Dedifferentiated amniotic fluid mesenchymal stem cell (primary cell): ENCODE measurements at regions not wholly inside any gene's neighbourhood (a gene's known extent, or its start where the extent isn't known, plus 50 kb on each side); places are given as distances from the start of the nearest gene placed in this dataset.

Experiments
- DNase-seq: peaks from one replicate; pipeline ENCODE4 v3.0.0-alpha.2; 2016; ENCODE audit errors: extremely low spot score

DNA sequence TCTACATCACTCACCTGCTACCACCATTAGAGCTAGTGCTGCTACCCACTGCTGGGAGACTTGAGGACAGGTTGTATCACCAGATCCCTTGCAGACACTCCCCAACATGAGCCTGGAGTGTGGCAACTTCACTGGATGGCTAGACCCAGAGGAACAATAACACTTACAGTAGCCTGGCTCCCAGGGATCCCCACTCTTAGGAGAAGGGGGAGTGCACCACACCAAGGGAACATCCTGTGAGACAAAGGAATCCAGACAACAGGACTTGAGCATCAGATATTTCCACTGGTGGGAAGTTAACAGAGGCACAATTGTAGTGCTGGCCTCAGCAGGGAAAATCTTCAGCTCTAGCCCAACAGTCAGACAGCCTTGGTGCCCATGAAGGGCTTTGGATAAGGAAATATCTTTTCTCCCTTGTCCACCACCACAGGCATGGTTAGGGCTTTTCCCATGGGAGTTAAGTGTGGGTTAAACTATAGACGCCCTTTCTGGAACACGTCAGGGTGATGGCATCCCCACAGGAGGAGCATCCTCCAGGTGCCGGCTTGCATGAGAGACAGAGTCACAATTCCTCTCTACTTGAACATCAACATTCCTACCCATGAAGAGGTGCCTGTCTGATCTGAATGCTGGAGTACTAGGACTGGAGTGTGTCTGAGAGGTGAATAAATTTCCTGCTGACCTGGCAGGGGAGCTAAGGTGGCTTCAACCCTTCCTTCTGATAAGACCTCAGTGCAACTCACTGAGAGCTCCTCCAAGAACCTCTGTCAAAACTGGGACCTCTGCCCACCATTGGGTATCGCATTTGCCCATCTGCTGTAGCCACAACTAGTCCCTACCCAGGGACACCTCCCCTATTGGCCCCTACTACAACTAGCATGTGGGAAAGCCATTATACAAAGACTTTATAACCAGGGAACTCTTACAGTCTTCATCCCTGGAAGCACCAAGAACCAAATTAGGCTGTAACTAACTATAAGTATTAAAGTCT lies 55.4 kb upstream of the SIRPG start:
- no peak for DNase-seq

DNA sequence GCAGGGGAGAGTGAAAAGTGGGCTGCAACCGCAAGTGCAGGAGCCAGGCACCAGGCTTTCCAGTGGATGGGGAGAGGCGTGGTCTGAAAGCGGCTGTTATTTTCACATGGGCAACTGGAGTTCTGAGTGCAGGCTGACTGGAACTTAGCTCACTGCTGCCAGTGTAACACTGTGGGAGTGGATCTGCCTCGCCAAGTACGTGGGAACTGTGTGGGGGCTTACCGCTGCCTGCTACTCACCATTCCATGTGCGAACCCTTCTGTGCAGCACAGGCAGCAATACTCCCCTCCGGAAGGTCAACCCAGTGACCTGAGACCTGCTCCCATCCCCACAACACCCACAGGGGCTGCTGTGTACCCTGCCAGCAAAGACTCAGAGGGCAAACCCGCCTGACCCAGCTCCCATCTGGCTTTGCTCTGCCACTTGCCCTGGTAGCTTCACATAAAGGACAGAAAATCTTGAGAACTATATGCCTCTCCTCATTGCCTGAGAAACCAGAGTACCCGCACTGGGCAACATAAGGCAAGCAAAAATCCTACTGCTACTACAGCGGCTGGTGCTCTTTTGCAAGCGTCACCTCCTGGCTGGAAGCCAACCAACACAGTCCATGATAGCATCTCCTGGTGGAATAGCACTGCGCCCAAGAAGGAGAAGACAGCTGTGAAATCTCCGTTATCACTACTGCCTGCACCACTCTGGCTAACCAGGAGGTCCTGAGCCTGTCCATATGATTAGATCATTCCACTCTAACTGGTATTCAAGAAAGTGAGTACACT lies 54.4 kb upstream of the SIRPG start:
- no peak for DNase-seq

DNA sequence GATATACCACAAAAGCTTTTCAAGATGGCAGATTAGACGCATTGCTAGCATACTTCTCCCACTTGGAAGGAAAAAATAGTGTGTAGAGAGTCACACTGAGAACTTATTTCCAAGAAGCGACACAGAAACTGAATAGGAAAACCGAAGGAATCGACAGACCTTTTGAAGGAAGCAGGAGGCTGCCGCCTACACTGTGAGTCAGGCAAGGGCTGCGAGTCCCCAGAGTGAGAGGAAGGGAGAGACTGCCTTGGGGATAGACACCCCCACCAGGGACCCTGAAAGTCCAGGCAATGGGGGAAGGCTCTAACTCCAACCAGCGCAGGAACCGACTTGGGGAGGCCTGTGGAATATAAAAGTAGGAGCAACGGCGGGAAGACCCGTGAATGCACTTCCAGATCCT lies 53.7 kb upstream of the SIRPG start:
- no peak for DNase-seq

DNA sequence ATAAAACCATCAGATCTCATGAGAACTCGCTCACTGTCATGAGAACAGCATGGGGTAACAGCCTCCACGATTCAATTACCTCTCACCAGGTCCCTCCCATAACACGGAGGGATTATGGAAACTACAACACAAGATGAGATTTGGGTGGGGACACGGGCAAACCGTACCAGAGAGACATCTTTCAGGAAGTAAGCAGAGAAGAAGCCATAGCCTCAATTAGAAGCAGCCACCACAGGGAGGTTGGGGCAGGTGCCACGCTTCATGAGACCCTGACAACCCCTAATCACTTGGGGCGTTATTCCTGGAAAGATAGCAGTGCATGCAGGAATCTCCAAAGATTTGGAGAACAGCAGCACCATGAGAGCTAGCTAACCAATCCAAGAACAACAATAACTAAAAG lies 52.9 kb upstream of the SIRPG start:
- no peak for DNase-seq

DNA sequence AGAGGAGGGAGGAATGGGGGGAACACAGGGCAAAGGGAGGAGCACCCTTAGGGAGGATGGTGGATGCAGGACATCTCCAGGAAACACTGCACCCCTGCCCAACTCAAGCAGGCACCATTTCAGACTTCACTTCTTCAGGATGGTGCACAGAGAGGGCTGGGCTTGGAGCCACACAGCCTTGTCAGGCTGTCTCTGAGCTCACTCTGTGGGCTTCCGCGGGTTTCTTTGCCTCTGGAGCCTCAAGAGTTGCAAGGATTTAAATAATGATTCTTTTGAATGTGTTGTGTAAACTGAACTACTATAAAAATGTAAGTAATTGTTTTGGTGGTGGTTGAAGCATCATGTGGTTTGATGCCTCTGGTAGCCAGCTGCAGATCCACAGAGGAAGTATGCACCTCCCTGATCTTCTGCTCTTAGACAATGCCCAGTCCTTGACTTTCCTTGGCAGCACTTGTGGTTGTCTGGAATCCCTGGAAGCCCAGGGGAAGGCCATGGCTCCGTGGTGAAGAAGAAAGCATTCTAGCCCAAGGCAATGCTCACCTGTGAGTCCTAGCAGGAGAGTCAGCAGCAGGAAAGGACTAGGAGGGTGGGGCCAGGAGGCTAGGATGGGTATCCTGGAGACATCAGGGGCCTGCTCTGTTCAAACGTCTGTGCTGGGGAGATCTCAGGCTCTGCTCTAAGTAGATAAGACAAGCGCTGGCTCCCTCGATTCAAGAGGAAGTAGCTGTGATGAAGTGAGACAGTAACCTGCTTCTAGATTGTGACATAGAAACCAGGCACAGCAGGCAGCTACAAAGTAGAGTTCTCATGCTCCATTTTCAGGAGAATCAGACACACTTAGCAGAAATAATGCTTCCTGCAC lies 50.2 kb upstream of the SIRPG start:
- DNase-seq = no peak
